SIG-M5 (cell line): ENCODE measurements at regions not wholly inside any gene's neighbourhood (a gene's known extent, or its start where the extent isn't known, plus 50 kb on each side); places are given as distances from the start of the nearest gene placed in this dataset.

Experiments used
- DNase-seq: peaks from one replicate; lab custom pipeline; 2025; lab: John Stamatoyannopoulos, UW

DNA sequence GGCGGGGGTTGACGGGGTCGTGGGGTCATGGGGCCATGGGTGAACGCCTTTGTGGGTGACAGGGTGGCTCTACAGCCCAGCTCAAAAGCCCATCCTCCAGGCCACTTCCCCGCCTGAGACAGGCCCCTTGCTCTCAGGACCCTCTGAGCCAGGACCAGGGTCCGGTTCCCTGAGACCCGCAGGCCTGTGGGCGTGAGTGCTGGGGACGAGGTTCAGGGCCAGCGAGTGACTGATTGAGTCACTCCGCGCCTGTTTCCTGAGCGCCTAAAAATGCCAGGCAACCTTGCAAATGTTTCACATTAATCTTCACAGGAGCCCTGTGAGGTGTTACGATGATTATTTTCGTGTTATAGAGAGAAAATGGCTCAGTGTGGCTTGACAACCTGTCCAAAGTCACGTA lies 97.8 kb downstream of the ZNF674 start:
- no peak for DNase-seq

DNA sequence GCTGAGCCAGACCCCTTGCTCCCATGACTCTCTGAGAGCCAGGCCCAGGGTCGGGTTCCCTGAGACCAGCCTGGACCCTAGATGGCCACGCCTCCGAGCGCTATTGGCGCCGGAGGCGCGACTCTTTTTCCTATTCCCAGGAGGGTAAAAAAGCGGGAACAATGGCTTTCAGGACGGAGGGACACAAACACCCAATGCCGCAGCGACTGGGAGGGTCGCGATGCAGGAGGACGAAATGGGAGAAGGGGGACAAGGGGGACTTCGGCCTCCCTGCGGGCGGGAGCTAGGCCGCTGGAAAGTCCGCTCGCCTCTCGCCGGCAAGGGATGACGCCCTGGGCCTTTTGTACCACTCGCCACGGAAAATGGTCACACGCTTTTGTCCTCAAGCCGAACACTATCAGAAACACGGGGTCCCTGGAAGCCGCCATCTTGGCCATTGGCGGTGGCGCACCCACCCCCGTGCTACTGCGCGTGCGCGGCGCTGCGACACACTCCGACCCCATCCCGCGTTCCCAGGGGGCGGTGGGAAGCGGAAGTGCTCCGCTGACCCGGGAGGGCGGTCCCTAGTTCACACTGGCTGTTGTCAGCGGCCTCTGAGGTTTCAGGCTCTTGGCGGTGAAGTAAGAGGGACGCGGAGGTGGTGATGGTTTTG lies 98.4 kb downstream of the ZNF674 start:
- peak; percentile 38 for DNase-seq

DNA sequence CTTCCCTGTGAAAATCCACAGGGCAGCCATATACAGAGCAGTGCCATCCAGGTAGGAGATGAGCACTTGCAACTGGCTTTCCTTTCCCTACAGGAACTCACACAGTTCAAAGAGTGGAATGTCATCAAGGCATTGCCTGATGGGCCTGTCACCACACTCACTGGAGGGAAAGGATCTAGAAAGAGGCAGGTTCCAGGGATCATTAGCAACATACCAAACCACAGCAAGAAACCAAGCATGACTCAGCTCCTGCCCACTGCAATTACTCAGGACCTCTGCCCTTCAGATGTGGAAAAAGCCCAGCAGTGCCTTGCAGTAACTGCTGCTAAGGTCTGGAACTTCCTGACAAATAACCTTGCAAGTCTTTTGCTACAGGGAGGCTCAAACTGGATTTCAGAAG lies 101.2 kb downstream of the ZNF674 start:
- no peak for DNase-seq

DNA sequence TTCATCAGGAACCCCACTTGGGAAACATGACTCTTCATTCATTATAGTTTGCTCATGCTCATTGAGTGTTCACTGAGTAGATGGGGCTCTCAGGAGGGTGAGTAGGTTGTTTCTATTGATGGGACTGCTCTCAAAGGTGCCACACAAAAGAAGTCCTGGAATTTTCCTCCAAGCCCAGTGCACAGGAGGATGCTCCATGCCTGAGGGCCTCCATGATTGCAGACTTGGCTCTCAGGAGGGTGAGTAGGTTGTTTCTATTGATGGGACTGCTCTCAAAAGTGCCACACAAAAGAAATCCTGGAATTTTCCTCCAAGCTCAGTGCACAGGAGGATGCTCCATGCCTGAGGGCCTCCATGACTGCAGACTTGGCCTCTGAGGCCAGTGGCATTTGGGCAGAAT lies 108.5 kb downstream of the ZNF674 start:
- DNase-seq: no peak

DNA sequence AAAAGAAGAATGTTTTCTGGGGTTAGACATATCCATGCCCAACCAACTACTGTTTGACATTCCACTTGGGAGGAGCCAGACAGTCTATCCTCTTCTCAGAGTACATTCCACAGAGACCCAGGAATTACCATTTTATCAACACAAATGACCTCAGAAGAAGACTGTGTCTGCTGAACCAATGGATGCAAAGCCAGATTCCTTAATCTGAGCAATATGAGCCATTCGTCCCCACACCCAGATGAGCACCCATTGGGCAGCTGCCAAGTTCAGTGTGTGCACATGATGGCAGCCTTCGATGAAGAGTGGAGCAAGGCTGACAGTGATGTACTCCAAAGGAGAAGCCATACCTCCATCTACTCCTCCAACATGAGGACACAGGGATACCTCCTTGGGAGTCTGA lies 111.3 kb downstream of the ZNF674 start:
- DNase-seq: no peak

DNA sequence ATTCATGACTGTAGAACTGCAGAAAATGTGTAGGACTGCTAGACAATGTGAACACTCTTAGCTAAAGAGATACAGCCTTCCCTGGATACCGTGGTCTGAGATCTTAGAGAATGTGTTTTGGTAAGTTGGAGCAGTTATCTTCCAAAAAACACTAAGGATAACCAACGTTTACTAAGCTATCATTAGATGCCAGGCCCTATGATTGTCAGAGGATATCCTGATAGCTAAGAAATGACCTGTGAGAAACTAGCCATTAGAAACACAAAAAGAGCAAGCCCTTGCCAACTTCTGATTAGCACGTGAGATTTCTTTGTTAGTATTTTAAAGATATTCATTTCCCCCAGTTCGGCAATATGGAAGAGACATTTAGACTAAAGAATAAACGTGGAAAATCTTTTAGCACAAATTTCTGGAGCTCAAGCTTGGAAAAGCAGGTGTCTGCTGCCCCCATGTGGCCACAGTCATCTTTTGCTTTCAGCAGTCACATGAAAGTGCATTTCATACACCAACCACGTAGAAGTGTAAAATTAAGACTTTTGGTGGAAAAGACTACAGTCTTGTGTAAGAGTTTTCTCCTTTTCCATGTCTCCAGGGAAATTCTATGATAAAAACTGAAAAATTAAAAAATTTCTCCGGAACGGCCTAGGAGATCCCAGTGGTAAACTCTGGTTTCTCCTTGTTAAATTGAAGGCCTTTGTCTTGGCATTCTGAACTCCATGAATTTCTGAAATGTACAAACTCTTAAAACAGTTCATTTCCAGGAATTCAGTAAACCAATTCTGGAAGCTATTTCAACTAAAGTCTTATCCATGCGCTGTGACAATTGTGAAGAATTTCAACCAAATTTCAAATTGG lies 136.4 kb downstream of the ZNF674 start:
- no peak for DNase-seq

DNA sequence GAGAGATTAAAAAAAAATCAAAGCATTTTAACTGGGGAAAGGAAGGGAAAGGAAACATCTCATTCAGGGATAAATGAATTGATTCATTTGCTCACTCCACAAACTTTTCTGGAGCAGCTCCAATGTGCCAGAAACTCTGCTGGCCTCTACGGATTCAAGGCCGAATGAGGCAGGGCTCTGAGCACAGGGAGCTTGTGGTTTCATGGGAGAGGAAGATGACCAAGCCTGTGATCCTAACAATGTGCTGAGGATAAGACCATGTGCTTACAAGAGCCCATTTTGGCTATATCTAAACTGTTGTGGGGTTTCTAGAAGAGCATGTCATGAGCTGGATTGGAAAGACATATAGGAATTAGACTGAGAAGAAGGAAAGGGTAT lies 137.5 kb downstream of the ZNF674 start:
- no peak for DNase-seq

DNA sequence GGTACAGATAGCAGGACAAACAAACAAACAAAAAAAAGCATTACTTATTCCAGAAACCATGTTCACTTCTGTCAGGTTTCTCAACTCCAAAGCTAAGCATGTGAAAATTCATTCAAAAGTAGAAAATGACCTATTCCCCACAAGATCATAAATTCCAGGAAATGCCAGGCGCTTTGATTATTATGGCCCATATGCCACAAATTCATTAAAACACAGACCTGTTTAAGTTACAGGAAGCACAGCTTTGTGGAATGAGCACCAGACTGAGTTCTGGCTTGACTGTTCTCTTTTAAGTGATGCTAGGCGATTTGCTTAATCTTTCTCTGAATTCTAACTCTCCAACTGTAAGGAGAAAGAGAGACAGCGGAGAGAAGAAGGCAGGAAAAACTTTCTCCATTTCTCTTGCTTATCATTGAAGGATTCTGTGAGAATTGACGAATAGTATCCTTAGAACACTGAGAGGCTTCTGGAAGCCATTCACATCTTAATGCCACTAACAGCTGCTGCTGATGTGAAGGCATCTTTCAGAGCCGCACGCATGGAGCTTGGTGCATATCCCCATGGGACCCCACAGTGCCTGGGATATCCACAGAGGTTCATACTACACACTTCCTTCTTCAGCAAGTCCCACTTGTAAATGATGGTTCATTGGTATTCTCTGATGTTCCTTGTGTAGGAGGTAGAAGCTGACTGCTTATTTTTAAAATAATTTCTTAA lies 138.0 kb downstream of the ZNF674 start:
- no peak for DNase-seq

DNA sequence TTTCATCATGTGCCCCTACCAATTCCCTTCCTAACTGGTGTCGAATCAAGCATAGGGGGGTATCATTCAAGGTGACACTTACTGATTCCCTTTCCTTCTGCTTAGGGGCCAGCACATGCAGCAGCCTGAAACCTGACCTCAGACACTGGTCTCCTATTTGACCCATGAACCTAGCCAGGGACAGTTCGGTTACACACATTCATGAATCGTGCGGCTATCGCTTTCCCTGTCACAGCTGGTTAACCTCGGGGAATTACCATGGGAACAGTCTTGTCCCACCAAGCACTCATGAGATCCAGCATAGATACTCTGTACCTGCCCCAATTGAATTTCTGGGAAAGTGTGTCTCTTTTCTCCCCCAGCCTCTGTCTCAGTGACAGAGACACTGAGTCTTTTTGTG lies 140.4 kb downstream of the ZNF674 start:
- DNase-seq: no peak

DNA sequence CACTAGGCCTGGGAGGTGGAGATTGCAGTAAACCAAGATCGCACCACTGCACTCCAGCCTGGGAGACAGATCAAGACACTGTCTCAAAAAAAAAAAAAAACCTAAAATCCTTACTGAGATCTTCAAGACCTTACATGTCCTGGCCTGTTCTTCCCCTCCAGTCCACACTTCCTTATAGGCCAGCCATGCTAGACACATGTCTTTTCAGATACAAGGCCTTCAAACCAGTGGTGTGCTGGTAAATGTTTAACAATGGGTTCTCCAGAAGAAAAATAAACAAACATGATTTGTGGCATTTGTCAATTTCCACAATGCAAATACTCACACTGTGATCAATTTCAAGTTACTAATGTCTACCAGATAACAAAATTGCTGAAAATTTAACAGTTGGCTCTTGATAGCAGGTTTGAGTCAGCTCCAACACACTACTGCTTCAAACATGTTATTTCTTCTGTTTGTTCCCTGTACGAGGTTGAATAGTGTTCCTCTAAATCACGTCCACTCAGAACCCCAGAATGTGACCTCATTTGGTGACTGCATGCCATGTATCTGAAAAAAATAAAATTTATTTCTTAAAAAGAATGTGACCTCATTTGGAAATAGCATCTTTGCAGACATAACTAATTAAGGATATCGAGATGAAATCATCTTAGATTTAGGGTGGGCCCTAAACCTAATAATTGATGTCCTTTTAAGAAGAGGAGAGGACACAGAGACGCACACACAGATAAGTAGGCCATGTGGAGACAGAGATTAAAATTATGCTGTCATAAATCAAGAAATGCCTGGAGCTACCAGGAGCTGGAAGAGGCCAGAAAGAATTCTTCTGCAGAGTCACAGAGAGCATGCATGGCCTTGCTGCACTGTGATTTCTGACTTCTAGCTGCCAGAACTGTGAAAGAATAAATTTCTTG lies 144.4 kb downstream of the ZNF674 start:
- DNase-seq: no peak

DNA sequence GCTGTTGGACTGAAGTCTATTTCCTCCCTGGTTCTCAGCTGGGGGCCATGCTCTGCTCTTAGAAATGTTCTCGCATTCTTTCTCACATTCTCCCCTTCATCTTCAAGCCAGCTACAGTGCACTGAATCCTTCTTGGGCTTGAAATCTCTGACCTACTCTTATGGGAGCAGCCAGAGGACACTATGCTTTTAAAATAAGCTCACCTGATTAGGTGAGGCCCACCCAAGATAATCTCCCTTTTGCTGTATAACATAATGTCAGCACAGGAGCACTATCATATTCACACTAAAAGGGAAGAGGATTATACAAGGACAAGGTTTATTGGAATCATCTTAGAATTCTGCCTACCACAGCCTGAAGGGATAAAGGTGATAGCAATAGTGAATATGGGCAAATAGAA lies 146.3 kb downstream of the ZNF674 start:
- no peak for DNase-seq

DNA sequence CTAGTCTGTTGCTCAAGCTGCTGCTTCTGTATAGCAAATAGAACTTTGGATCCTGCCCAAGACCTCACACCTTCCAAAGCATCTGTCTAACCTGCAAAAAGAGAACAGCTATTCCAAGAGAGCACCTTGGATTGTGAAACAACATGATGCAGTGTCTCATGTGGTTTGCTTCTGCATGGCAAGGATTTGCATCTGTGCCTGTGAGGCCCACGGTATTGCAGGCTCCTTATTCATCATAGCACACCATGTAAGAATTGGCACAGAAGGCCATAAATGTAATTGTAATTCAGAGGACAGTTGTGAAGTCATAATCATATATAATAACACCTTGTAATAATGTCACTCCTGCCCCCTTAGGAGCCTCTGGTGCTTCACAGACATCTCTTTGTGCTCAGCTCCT lies 147.1 kb downstream of the ZNF674 start:
- DNase-seq: no peak

DNA sequence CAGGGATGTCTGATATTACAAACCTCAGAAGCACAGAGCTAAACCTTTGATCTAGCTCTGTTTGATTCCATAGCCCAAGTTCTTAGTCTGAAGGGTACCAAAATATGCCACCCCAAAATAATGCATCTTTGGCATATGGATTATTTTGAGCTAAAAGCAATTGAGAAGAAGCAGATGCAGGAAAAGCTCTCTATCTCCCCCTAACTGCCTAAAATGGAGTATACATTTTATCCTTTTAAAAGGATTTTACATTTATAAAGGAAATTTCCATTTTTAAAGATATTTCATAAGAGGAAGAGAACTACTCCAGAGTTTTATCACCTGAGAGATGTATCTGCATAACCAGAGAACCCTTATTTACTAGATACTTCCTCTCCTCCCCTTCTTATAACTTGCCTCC lies 158.7 kb downstream of the ZNF674 start:
- DNase-seq: no peak

DNA sequence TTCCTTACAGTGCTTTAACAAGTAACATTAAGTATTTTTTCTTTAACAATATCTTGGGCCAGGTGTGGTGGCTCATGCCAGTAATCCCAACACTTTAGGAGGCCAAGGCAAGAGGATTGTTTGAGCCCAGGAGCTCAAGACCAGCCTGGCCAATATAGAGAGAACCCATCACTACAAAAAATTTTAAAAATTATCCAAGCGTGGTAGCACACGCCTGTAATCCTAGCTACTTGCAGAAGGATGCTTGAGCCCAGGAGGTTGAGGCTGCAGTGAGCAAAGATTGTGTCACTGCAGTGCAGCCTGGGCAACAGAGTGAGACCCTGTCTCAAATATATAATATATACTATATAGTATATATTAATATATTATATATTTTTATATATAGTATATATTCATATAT lies 162.2 kb downstream of the ZNF674 start:
- no peak for DNase-seq

DNA sequence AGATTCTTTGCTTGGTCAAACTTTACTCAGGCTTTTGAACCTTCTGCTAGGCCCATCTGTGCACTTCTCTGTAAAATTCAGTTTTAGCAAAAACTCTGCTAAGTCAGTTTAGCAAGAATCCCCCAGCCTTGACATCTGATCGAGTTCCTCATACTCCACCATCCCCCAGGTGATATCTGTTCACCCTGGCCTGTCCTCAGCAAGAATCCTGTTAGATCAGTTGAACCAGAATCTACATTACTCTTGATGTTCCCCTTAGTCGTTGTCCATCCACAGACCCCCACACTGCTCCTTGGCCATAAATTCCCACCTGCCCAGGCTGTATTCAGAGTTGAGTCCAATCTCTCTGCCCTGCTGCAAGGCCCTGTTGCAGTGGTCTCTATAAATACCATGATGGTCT lies 162.6 kb downstream of the ZNF674 start:
- no peak for DNase-seq

DNA sequence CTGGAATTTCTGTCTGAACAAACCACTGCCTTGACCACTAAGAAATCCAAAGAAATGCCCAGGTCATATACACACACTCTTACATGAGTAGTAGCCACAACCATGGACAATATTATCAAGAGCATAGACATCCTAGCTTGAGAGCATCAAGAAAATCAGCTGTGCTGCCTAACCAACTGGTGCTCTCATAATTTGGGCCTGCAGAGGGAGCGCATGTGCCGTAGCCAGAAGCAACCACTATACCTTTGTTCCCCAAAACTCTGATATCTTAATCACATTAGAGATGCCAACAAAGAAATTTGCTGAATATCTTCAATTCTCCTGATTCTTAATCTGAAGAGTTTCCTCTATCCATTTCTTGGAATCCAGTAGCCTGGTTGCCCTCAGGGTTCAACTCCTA lies 163.6 kb downstream of the ZNF674 start:
- DNase-seq: no peak

DNA sequence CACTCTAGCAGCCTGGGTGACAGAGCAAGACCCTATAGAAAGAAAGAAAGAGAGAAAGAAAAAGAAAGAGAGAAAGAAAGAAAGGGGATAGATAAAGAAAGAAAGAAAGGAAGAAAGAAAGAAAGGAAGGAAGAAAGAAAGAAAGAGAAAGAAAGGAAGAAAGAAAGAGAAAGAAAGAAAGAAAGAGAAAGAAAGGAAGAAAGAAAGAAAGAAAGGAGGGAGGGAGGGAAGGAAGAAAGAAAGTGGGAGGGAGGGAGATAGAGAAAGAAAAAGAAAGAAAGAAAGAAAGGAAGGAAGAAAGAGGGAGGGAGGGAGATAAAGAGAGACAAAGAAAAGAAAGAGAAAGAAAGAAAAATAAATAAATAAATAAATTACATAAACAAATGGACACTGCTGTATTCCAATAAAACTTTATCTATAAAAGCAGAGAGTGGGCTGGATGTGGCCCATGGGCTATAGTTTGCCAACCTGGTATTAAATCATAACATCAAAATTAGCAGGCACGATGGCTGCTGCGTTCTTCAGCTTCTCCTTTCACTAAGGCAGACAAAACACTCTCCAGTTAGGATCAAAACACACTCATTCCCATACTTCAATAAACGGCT lies 165.0 kb downstream of the ZNF674 start:
- DNase-seq: no peak

DNA sequence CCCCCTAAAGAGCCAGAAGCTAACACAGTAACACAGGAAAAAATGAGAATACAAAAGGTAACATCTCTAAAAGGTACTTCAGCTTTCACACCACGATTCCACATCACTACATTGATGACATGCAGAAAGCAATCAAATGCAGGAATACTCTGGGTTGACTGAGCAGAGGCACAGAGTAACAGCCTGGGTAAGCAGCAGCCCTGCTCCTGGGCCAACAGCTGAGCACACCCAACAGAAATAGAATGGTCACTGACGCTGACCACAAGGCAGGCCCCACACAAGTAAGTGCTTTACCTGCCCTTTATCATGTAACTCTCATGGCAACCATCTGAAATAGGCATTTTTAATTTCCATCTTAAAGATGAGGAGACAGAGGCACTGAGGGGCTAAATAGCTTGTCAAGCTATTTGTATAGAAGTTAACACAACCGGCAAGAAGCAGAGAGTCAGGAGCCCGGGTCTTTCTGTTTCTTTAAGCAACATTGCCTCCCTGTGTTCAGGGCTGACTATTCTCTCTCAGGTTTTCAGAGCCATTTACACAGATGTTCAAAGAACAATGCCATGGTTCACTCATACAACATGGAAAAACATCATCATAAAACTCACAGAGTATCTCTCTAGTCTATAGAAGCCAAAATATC lies 168.9 kb downstream of the ZNF674 start:
- no peak for DNase-seq

DNA sequence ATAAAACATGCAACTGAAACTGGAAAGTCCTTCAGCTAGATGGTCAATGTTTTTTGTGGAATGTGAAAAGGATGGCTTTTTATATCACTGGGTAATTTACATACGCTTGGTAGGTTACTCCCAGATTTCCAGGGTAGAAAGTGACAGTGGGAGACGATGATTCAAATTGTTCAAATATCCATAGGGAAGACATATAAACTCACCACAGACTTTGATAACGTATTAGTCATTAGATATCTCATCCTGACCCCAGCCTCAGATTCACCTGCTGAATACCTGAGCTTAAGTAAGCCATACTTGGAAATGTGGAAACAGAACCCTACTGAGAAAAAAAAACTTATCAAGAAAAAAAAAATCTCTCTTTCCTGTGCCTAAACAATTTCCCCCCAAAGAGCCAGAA lies 169.4 kb downstream of the ZNF674 start:
- DNase-seq: no peak

DNA sequence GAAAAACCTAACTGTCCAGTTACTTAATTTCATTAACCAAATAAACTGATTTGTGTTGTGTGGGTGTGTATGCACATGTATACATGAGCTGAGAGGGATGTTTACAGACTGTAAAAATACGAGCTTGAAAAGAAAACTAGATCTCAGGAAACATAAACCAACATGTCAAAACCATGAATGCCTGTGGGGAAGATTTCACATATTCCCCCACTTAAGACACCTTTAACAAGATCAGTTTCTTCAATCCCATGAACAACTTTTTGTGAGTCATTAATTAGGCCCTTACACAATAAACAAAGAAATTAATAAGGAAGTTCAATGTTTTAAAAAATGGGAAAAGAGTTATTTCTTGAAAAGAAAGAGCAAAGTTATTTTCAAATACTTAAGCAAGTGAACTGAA lies 170.8 kb downstream of the ZNF674 start:
- no peak for DNase-seq

DNA sequence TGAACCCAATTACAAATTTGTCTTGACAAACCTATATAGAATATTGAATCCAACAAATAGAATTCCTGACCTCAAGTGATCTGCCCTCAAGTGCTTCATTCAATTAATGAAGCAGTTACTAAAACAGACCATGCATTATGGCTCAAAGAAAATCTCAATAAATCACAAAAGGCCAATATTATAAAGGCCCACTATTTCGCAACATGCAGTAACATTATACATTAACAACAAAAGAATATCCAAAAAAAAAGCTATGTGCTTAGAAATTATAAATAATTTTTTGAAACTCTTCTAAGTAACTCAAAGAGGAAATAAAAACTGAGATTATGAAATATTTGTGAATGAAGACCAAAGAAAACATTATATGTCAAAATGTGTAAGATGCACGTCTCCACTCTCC lies 177.7 kb downstream of the ZNF674 start:
- no peak for DNase-seq
